Spleen (tissue), 7 donors: ENCODE measurements at regions not wholly inside any gene's neighbourhood (a gene's known extent, or its start where the extent isn't known, plus 50 kb on each side); places are given as distances from the start of the nearest gene placed in this dataset.

Experiments used
- CTCF ChIP-seq, 11 experiments: fragments of 200-600 bp in 7 of 11; fragments of 450-650 bp in 4 of 11; sonication (generic) in 4 of 11; IDR thresholded peaks in 8 of 11; conservative IDR thresholded peaks in 3 of 11; 1 replicate in 7 of 11; 2 replicates in 4 of 11; pipeline versions ENCODE4 v1.4.0 to v1.8.0; 2016 to 2021; ENCODE audit warnings: antibody characterized with exemption in 11 of 11, inconsistent platforms in 4 of 11, mild to moderate bottlenecking in 1 of 11
- POLR2A ChIP-seq, 3 donors: fragments of 450-650 bp; IDR thresholded peaks; one replicate each; pipeline ENCODE4 v1.5.1; 2017; ENCODE audit warnings: antibody characterized with exemption in 3 of 3, mild to moderate bottlenecking in 1 of 3
- POLR2AphosphoS5 ChIP-seq, 3 donors: sonication (generic); formaldehyde crosslinking; IDR thresholded peaks; one replicate each; pipeline ENCODE4 v1.5.1; 2017; ENCODE audit warnings: antibody characterized with exemption in 3 of 3
- donor health status: DM: no; HTN: no; CAD: no; lungs with moderate emphysema.
- donor health status: DM: no; HTN: no; CAD: no.
- donor health status: DM: no; HTN: no; CAD: no.

GRCh38 chr6:85353012-85353411 is 96.9 kb upstream of the NT5E start:
- TF ChIP-seq CTCF (IDR thresholded peaks at IDR 0.05 in 8 of 11, conservative IDR thresholded peaks at IDR 0.05 in 3 of 11) = no peak
- no peak for TF ChIP-seq POLR2AphosphoS5 (IDR thresholded peaks at IDR 0.05)
- no peak for TF ChIP-seq POLR2A (IDR thresholded peaks at IDR 0.05)
